ENCODE measurements at regions not wholly inside any gene's neighbourhood (a gene's known extent, or its start where the extent isn't known, plus 50 kb on each side); places are given as distances from the start of the nearest gene placed in this dataset.
"Not testable (repeated sequence)": the region's sequence is repeated elsewhere in the genome, so short reads cannot be mapped to it uniquely, and the experiment has no call there.

DNA sequence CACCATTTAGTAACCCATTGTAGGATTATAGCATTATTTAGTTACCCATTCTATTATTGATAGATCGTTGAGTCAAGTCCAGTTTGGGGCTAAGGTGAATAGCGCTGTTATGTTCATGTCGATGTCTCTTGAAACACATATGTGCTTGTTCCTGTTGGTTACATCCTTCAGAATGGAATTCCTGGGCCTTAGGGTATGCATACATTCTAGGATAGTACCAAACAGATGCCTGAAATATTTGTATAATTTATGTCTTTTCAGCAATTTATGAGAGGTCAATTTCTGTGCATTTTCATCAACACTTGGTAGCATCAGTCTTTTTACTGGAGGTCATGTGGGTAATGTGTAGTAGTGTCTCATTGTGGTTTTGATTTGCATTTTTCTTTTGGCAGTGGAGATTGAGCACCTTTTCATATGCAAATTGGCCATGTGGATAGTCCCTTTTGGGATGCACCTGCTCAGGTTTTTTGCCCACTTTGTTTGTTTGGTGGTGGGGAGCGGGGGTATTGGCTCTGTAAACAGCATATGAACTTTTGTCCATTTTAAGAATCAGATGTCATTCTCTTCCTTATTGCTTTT lies 104.2 kb downstream of the CDRT15L2 start:
- TF ChIP-seq EZH2 (IDR thresholded peaks at IDR 0.05; ENCODE audit: insufficient read depth, poor library complexity, severe bottlenecking); EZH2phosphoT487 (IDR thresholded peaks at IDR 0.05; ENCODE audit: insufficient read depth, low read depth): not testable (repeated sequence)

All from GM23248 (cell line).